ENCODE measurements at regions not wholly inside any gene's neighbourhood (a gene's known extent, or its start where the extent isn't known, plus 50 kb on each side); places are given as distances from the start of the nearest gene placed in this dataset.

DNA sequence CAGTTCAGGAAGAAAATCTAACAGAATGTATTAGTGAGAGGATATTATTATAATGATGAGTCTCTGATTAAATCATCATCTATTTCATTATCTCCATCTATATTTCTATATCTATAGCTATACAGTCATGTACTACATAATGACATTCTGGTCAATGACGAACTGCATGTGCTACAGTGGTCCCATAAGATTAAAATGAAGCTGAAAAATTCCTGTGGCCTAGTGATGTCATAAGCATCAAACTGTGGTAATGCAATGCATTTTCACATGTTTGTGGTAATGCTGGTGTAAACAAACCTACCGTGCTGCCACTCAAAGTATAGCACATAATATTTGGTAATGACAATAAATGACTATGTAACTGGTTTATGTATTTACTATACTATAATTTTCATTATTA, 1127.9 kb upstream of the CHAC2 start:
- TF ChIP-seq RNF2 (IDR thresholded peaks at IDR 0.05; ENCODE audit: borderline replicate concordance, low read depth) (no peak), NR3C1 (IDR thresholded peaks at IDR 0.05) (no peak), CBX8 (IDR thresholded peaks at IDR 0.05) (no peak), POLR2A (IDR thresholded peaks at IDR 0.05; ENCODE audit: low read length) (no peak), HOXA7 (CRISPR knock-in tag; IDR thresholded peaks at IDR 0.05) (no peak), EHF (CRISPR knock-in tag; IDR thresholded peaks at IDR 0.05) (no peak), FOSB (CRISPR knock-in tag; IDR thresholded peaks at IDR 0.05) (no peak), ESRRA (IDR thresholded peaks at IDR 0.05; ENCODE audit: borderline replicate concordance, low read length) (no peak), TP53 (CRISPR knock-in tag; IDR thresholded peaks at IDR 0.05) (no peak), POLR2AphosphoS2 (conservative IDR thresholded peaks at IDR 0.05; ENCODE audit: low read length) (no peak), PHF8 (IDR thresholded peaks at IDR 0.05; ENCODE audit: borderline replicate concordance, low read depth) (no peak), ZSCAN20 (CRISPR knock-in tag; IDR thresholded peaks at IDR 0.05) (no peak), HMGXB4 (CRISPR knock-in tag; IDR thresholded peaks at IDR 0.05; ENCODE audit: borderline replicate concordance) (no peak)
- TF ChIP-seq, protein P1, sequence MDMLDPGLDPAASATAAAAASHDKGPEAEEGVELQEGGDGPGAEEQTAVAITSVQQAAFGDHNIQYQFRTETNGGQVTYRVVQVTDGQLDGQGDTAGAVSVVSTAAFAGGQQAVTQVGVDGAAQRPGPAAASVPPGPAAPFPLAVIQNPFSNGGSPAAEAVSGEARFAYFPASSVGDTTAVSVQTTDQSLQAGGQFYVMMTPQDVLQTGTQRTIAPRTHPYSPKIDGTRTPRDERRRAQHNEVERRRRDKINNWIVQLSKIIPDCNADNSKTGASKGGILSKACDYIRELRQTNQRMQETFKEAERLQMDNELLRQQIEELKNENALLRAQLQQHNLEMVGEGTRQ (IDR thresholded peaks at IDR 0.05) = no peak
- TF ChIP-seq, protein P2, sequence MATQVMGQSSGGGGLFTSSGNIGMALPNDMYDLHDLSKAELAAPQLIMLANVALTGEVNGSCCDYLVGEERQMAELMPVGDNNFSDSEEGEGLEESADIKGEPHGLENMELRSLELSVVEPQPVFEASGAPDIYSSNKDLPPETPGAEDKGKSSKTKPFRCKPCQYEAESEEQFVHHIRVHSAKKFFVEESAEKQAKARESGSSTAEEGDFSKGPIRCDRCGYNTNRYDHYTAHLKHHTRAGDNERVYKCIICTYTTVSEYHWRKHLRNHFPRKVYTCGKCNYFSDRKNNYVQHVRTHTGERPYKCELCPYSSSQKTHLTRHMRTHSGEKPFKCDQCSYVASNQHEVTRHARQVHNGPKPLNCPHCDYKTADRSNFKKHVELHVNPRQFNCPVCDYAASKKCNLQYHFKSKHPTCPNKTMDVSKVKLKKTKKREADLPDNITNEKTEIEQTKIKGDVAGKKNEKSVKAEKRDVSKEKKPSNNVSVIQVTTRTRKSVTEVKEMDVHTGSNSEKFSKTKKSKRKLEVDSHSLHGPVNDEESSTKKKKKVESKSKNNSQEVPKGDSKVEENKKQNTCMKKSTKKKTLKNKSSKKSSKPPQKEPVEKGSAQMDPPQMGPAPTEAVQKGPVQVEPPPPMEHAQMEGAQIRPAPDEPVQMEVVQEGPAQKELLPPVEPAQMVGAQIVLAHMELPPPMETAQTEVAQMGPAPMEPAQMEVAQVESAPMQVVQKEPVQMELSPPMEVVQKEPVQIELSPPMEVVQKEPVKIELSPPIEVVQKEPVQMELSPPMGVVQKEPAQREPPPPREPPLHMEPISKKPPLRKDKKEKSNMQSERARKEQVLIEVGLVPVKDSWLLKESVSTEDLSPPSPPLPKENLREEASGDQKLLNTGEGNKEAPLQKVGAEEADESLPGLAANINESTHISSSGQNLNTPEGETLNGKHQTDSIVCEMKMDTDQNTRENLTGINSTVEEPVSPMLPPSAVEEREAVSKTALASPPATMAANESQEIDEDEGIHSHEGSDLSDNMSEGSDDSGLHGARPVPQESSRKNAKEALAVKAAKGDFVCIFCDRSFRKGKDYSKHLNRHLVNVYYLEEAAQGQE (IDR thresholded peaks at IDR 0.05) = no peak
- TF ChIP-seq, protein P3, sequence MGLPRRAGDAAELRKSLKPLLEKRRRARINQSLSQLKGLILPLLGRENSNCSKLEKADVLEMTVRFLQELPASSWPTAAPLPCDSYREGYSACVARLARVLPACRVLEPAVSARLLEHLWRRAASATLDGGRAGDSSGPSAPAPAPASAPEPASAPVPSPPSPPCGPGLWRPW (IDR thresholded peaks at IDR 0.05) = no peak
- TF ChIP-seq, protein P4, sequence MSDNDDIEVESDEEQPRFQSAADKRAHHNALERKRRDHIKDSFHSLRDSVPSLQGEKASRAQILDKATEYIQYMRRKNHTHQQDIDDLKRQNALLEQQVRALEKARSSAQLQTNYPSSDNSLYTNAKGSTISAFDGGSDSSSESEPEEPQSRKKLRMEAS (IDR thresholded peaks at IDR 0.05) = no peak
- ChIA-PET POLR2A (no interaction called here), CTCF (no interaction called here)
- Histone ChIP-seq H3K4me2 (no peak overlapping the region), H3K4me1 (no peaks in the 10 kb centered on the region), H3K4me3 (no peak overlapping the region), H3K27ac (no peak overlapping the region), H3K9me3 (no peaks in the 10 kb centered on the region)
- DNase-seq (ENCODE audit: low read depth in 1 of 2, low spot score in 1 of 2) (no peak), FAIRE-seq (no peak), ATAC-seq (no peak)
- WGBS (ENCODE audit: missing lambda C conversion rate) = 12% methylated on average over 2 of the region's 2 CpGs

GRCh38 chr2:52632543-52632942, 1135.1 kb upstream of the CHAC2 start:
- Histone ChIP-seq H3K27ac (no peak overlapping the region), H3K4me3 (no peak overlapping the region), H3K4me2 (no peak overlapping the region), H3K4me1 (no peaks in the 10 kb centered on the region), H3K9me3 (peaks cover 6% of the 10 kb centered on the region; the same call in 1 of the 3 replicates)
- ChIA-PET POLR2A (no interaction called here), CTCF (no interaction called here)
- DNase-seq (ENCODE audit: low read depth in 1 of 2, low spot score in 1 of 2) (no peak), ATAC-seq (no peak), FAIRE-seq (no peak)
- 50% methylated on average over 6 of the region's 6 CpGs for WGBS (ENCODE audit: missing lambda C conversion rate)
- TF ChIP-seq MYC (IDR thresholded peaks at IDR 0.05; ENCODE audit: borderline replicate concordance, low read length) (no peak), KDM5A (IDR thresholded peaks at IDR 0.05) (no peak), RAD21 (conservative IDR thresholded peaks at IDR 0.05 in 1 of 2, IDR thresholded peaks at IDR 0.05 in 1 of 2) (no peak), CHD4 (IDR thresholded peaks at IDR 0.05; ENCODE audit: borderline replicate concordance) (no peak), BHLHE40 (IDR thresholded peaks at IDR 0.05; ENCODE audit: low read depth, low read length) (no peak), MAZ (IDR thresholded peaks at IDR 0.05; ENCODE audit: borderline replicate concordance, low read depth, low read length) (no peak), EHMT2 (IDR thresholded peaks at IDR 0.05; ENCODE audit: low read depth) (no peak)
- TF ChIP-seq, protein P5, sequence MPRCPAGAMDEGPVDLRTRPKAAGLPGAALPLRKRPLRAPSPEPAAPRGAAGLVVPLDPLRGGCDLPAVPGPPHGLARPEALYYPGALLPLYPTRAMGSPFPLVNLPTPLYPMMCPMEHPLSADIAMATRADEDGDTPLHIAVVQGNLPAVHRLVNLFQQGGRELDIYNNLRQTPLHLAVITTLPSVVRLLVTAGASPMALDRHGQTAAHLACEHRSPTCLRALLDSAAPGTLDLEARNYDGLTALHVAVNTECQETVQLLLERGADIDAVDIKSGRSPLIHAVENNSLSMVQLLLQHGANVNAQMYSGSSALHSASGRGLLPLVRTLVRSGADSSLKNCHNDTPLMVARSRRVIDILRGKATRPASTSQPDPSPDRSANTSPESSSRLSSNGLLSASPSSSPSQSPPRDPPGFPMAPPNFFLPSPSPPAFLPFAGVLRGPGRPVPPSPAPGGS (IDR thresholded peaks at IDR 0.05) = no peak
- TF ChIP-seq, protein P2 (IDR thresholded peaks at IDR 0.05) = no peak

Measured in A549 (cell line).